ENCODE measurements at regions not wholly inside any gene's neighbourhood (a gene's known extent, or its start where the extent isn't known, plus 50 kb on each side); places are given as distances from the start of the nearest gene placed in this dataset.

DNA sequence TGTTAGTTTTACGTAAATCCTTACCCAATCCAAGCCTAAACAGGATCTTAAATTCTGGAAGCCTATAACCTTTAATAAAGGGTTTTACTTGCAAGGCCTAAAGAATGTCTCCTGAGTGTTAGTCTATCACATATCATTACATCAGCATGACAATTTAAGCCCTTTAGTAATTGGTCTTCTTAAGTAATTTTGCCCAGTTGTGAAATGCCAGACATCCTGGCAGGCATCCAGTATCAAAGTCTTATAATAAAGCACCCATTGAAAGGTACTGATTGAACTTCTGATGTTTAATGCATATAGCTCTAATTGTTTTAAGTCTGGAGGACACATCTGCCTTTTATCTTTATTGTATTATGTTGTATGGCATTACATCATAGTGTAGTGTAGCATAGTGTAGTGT, 1078.9 kb downstream of the SLITRK1 start:
- no peaks in the 10 kb centered on the region for H3K4me1 ChIP-seq
- peak in 1 of 2 experiments; percentile 2 for DNase-seq
- no peak overlapping the region for H3K4me3 ChIP-seq
- H3K27me3 ChIP-seq = no peaks in the 10 kb centered on the region
- H3K27ac ChIP-seq = no peak overlapping the region
- H3K36me3 ChIP-seq = no peaks in the 10 kb centered on the region
- H3K9me3 ChIP-seq (replicated peaks) = no peaks in the 10 kb centered on the region

DNA sequence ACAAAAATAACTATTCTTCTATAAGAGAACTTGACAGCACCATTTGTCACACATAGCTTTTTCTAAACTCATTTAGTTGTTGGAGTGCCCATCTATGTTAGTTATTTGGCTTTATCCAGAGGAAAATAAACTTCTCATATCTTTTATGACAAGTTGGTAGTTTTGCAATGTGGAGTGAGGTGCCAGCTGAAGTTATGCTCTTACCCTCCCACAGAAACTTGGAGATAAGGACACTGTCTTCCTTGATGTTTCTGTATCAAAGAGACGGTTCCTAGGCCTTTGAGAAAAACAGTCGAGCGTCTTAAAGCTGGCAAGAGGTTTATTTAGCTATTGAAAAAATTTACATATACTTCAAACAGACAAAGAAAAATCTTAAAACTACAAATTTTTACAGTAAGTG, 1079.7 kb downstream of the SLITRK1 start:
- no peaks in the 10 kb centered on the region for H3K27me3 ChIP-seq
- H3K36me3 ChIP-seq = no peaks in the 10 kb centered on the region
- H3K27ac ChIP-seq = no peak overlapping the region
- no peak for DNase-seq
- H3K4me1 ChIP-seq = no peaks in the 10 kb centered on the region
- H3K4me3 ChIP-seq = no peak overlapping the region
- no peaks in the 10 kb centered on the region for H3K9me3 ChIP-seq (replicated peaks)

DNA sequence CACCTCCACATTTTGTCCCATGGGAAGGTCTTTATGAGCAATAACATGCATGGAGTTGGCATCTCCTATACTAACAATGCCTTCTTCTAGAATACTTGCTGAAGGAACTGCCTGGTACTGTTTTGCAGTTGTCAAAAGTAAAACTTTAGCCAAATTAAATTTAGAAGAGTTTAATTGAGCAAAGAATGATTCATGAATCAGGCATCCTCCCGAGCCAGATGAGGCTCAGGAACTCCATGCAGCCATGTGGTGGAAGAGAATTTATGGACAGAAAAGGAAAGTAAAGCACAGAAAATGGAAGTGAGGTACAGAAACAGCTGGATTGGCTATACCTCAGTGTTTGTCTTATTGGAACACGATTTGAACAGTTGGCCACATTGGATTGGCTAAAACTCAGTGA, 1081.9 kb downstream of the SLITRK1 start:
- Histone ChIP-seq H3K4me3 (no peak overlapping the region), H3K36me3 (no peaks in the 10 kb centered on the region), H3K9me3 (replicated peaks) (no peaks in the 10 kb centered on the region), H3K27me3 (no peaks in the 10 kb centered on the region), H3K27ac (no peak overlapping the region), H3K4me1 (no peaks in the 10 kb centered on the region)
- no peak for DNase-seq

DNA sequence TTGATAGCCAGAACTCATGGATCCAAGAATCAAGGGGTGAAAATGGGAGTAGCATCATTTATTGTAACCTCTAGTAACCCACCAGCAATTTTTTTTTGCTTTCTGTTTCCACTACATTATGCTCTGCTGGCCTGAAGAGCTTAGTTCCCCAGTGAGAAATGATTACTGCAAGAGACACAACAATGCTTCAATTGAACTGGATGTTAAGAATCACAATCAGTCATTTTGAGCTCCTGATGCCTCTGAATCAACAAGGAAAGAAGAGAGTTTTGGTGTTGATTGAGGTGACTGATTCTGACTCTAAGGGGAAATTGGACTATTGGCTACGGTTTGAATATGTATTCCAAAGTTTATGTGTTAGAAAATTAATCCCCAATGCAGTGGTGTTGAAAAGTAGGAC, 1084.4 kb downstream of the SLITRK1 start:
- Histone ChIP-seq H3K4me1 (no peaks in the 10 kb centered on the region), H3K27ac (no peak overlapping the region), H3K27me3 (no peaks in the 10 kb centered on the region), H3K9me3 (replicated peaks) (no peaks in the 10 kb centered on the region), H3K4me3 (no peak overlapping the region), H3K36me3 (no peaks in the 10 kb centered on the region)
- DNase-seq = no peak

DNA sequence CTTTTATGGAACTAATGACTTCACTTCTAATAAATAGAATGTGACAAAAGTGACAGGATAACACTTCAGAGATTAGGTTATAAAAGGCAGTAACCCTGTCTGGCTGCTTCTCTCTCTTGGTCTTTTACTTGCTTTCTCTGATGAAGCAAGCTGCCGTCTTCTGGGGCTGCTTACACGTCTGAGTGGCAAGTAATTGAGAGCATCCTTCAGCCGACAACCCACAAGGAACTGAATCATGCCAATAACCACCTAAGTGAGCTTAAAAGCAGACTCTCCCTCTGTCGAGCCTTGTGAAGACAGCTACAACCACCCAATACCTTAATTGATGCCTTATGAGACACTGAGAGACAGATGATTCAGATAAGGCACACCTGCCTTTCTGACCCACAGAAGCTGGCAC, 1091.2 kb downstream of the SLITRK1 start:
- Histone ChIP-seq H3K27ac (no peak overlapping the region), H3K36me3 (no peaks in the 10 kb centered on the region), H3K4me3 (no peak overlapping the region), H3K27me3 (no peaks in the 10 kb centered on the region), H3K4me1 (no peaks in the 10 kb centered on the region), H3K9me3 (replicated peaks) (no peaks in the 10 kb centered on the region)
- no peak for DNase-seq

DNA sequence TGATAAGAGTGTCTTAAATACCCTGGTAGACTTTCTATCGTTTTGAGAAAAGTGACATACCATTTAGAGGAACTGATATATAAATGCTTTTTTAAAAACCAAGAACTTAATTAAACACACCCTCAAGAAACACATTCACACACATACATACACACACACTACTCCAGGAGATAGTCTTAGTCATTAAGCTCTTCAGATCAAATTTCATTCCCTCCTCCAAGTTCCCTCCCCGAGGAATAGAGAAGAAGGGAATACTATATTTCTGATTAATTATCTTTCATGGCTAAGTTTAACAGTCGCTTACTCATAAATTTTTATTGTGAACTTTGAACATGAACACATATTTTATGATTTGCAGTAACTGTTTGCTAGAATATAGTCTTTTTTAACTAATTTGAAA, 1109.5 kb downstream of the SLITRK1 start:
- H3K4me1 ChIP-seq = peaks cover 14% of the 10 kb centered on the region
- no peak overlapping the region for H3K27ac ChIP-seq
- no peak for DNase-seq
- H3K9me3 ChIP-seq (replicated peaks) = no peaks in the 10 kb centered on the region
- no peaks in the 10 kb centered on the region for H3K27me3 ChIP-seq
- no peak overlapping the region for H3K4me3 ChIP-seq
- no peaks in the 10 kb centered on the region for H3K36me3 ChIP-seq

DNA sequence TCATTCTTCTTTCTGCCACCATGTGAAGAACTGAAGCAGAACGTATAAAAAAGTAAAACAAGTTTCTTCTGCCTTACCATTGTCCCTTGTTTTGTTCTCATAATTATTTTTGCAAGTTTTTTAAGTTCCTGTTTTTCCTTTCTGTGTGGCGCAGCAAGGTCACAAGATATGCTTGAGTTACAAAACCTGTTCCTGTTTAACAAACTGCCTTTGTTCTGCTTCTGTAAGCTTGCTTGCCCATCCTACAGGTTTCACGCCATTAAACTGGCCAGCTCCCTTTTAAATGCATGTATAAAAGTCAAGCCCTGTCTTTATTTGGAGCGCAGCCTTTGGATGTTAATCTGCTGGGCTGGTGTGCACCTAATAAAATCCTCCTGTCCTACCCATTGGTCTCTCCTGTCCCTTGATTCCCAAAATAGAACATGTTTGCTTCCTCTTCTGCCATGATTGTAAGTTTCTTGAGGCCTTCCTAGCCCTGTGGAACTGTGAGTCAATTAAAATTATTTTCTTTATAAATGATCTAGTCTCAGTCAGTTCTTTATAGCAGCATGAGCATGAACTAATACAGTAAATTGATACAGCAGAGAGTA, 1115.4 kb downstream of the SLITRK1 start:
- Histone ChIP-seq H3K27me3 (no peaks in the 10 kb centered on the region), H3K4me1 (no peaks in the 10 kb centered on the region), H3K4me3 (no peak overlapping the region), H3K9me3 (replicated peaks) (peaks cover 7% of the 10 kb centered on the region), H3K27ac (no peak overlapping the region), H3K36me3 (no peaks in the 10 kb centered on the region)
- DNase-seq = no peak

DNA sequence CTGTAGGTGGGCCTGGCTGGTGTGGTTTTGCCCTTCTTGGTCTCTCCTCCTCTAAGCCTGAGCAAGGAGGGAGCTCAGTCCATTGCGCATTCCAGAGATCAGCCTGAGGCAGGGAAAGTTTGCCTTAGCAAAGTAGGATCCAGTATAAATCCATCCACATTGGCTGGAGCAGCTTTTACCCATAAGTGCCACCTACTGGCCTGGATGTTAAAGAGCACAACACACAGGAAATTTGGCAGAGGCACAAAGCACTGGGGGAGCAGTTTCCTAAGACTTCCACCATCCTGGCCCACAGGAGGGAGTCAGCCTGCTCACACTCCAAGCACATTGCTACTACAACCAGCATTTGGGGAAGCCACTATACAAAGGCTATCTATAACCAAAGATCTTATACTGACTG, 1124.2 kb downstream of the SLITRK1 start:
- Histone ChIP-seq H3K27me3 (no peaks in the 10 kb centered on the region), H3K36me3 (no peaks in the 10 kb centered on the region), H3K27ac (no peak overlapping the region), H3K9me3 (replicated peaks) (no peaks in the 10 kb centered on the region), H3K4me1 (no peaks in the 10 kb centered on the region), H3K4me3 (no peak overlapping the region)
- peak; percentile 24 to 55 for DNase-seq

DNA sequence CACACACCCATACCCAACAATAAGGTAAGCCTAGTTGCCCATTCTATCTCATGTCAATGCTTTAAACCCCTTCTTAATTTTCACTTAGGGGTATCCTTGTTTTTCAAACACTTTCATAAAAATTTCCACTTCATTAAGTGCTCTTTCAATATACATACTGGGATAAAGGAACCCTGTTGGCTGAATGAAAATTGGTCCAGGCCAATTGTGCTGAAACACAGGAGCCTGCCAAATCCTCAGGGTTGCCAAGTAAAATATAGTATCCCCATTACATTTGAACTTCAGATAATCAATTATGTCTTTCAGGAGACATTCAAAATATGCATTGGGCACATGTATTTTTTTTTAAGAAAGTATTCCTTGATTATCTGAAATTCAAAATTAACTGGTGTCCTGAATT, 1131.1 kb downstream of the SLITRK1 start:
- DNase-seq = no peak
- Histone ChIP-seq H3K27me3 (no peaks in the 10 kb centered on the region), H3K27ac (no peak overlapping the region), H3K36me3 (no peaks in the 10 kb centered on the region), H3K9me3 (replicated peaks) (no peaks in the 10 kb centered on the region), H3K4me1 (no peaks in the 10 kb centered on the region; the same call in 1 of the 2 replicates), H3K4me3 (no peak overlapping the region)

DNA sequence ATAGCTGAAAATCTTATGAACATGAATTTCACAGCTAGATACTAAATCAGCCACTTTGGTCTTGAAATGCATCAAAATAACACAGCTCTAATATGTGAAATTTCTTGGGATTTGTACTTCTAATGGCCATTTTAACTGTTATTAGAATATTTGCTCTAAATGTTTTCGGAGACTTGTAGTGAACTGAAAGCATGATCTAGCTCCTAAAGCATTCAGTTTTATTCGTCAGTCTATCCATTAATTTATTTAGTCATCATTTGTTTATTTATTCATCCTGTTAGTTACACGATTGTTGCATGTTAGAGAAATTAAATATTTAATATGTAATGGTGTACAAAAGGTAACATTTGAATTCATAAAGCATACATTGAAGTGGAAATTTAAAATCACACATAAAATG, 1132.7 kb downstream of the SLITRK1 start:
- Histone ChIP-seq H3K36me3 (no peaks in the 10 kb centered on the region), H3K27ac (no peak overlapping the region), H3K4me3 (no peak overlapping the region), H3K9me3 (replicated peaks) (no peaks in the 10 kb centered on the region), H3K27me3 (no peaks in the 10 kb centered on the region), H3K4me1 (peaks cover 11% of the 10 kb centered on the region)
- DNase-seq = no peak

DNA sequence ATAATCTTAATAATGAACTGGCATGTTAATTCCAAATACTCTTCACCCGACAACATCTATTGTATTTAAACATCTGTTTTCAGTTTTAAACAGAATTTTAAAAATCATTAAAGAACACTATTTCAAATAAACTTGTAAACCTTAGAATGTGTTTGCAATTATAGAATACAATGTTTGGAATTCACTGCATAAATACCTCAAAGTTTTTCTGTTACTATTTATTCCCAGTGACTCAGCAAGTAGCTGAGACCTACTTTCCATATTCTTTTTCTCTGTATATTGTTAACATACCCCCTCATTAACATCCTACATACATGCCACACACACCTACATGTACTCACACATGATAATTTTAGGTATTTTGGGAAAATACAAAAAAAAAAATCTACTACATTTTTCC, 1134.3 kb downstream of the SLITRK1 start:
- Histone ChIP-seq H3K4me3 (no peak overlapping the region), H3K36me3 (no peaks in the 10 kb centered on the region), H3K4me1 (peaks cover 11% of the 10 kb centered on the region), H3K27me3 (no peaks in the 10 kb centered on the region), H3K9me3 (replicated peaks) (no peaks in the 10 kb centered on the region), H3K27ac (no peak overlapping the region)
- DNase-seq = no peak

DNA sequence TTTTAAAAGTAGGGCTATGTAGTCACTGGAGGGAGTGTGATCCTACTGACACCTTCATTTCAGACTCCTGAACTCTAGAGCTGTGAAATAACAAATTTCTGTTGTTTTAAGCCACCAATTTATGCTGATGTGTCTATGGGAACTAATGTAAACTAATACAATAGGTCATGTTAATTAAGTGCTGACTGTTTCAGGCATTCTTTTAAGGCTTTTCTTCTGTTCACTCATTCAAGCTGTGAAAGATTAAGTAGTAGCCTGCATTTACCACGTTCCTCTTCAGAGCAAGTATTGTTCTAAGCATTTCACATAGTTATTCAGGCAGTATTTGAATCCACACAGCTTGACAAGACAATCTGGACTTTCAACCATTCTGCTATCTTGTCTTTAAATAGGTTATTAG, 1135.0 kb downstream of the SLITRK1 start:
- no peak overlapping the region for H3K4me3 ChIP-seq
- H3K27ac ChIP-seq = no peak overlapping the region
- H3K4me1 ChIP-seq = peaks cover 11% of the 10 kb centered on the region
- H3K36me3 ChIP-seq = no peaks in the 10 kb centered on the region
- no peak for DNase-seq
- H3K27me3 ChIP-seq = no peaks in the 10 kb centered on the region
- no peaks in the 10 kb centered on the region for H3K9me3 ChIP-seq (replicated peaks)

DNA sequence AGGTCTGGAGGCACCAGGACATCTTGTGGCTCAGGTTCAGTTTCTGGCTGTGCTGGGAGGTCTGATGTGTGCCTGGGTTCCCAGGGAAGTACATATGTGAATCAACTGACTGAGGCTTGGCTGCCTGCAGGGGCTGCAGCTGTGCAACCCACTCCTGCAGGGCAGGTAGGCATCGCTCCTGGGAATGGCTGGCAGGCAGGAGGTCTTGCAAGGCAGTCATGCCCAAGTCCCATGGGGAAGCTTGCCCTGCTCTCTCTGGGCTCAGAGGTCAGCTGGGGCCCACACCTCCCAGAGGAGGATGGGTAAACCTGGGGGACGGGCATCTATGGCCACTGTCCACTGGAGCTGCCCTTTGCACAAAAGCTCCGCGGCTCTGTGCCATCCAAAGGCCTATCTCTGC, 1141.8 kb downstream of the SLITRK1 start:
- no peaks in the 10 kb centered on the region for H3K9me3 ChIP-seq (replicated peaks)
- no peak for DNase-seq
- H3K27ac ChIP-seq = no peak overlapping the region
- no peaks in the 10 kb centered on the region for H3K27me3 ChIP-seq
- no peak overlapping the region for H3K4me3 ChIP-seq
- no peaks in the 10 kb centered on the region for H3K36me3 ChIP-seq
- H3K4me1 ChIP-seq = peaks cover 6% of the 10 kb centered on the region

DNA sequence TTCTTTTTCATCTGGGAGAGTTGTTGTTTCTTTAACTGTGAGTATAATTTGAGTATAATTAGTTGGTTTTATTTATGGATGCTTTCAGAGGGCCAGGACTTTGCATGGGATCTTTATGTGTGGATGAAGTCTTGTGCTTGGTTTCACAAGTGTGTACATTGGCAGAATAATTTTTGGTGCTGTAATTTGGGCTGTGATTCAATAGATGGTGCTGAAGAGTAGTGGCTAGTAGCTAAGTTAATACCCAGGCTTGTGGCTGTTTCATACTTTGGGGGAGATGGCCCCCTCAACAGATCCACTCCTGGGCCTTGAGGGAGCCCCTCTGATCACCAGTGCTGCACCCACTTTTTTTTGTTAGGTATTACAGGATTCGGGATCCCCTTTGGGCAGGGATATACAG, 1142.4 kb downstream of the SLITRK1 start:
- Histone ChIP-seq H3K27me3 (no peaks in the 10 kb centered on the region), H3K9me3 (replicated peaks) (no peaks in the 10 kb centered on the region), H3K27ac (no peak overlapping the region), H3K36me3 (no peaks in the 10 kb centered on the region), H3K4me3 (no peak overlapping the region), H3K4me1 (peaks cover under 1% of the 10 kb centered on the region)
- no peak for DNase-seq

DNA sequence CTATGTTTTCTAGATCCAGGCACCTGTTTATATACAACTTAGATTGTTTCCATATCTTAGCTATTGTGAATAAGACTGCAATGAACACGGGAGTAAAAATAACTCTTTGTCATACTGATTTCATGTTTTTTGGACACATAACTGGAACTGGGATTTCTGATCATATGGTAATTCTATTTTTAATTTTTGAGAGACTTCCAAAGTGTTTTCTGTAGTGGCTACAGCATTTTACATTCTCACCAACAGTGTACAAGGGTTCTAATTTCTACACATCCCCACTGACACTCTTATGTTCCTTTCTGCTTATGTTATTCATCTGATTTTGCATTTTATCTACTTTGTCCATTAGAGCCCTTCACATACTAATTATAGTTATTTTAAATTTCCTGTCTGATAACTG, 1152.9 kb downstream of the SLITRK1 start:
- Histone ChIP-seq H3K4me1 (no peaks in the 10 kb centered on the region), H3K36me3 (no peaks in the 10 kb centered on the region), H3K27ac (no peak overlapping the region), H3K9me3 (replicated peaks) (no peaks in the 10 kb centered on the region), H3K27me3 (no peaks in the 10 kb centered on the region), H3K4me3 (no peak overlapping the region)
- no peak for DNase-seq

DNA sequence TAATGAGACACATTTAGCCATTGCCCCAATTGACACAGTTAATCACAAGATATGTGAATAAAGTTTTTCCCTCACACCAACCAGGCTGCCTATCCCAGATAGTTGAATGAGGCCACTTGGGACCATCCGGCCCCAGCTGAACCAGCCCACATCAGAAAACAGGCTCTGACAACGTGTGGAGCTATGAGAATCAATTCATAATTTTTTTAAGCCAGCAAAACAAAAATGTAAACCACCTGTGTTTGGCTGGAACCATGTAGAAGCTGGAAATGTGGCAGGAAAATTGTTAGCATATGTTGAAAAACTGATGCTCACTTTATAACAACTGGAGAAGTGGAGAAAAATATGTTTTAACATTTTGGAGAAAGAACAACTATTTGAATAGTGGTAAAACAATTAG, 1161.3 kb downstream of the SLITRK1 start:
- Histone ChIP-seq H3K27ac (no peak overlapping the region), H3K4me1 (peaks cover 6% of the 10 kb centered on the region; the same call in 1 of the 2 replicates), H3K9me3 (replicated peaks) (no peaks in the 10 kb centered on the region), H3K36me3 (no peaks in the 10 kb centered on the region), H3K4me3 (no peak overlapping the region), H3K27me3 (no peaks in the 10 kb centered on the region)
- DNase-seq = no peak
